ENCODE measurements at regions not wholly inside any gene's neighbourhood (a gene's known extent, or its start where the extent isn't known, plus 50 kb on each side); places are given as distances from the start of the nearest gene placed in this dataset.

DNA sequence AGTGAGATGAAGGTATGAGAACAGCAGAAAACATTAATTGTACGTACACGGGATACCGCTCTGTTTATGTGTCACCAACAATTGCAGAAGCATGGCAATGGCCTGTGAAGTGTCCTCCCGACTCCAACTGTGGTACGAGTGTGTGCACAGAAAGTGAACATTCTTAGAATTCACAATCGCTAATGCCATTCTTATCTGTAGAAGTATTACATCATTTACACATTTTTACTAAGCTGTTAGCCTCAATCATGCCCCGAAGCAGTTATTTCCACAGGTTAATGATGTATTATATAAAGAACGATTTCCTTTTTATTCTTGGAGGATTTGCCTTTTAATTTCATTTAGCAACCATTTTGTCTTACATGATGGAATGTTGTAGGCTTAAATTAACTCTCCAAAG lies 103.4 kb downstream of the EVX1 start:
- TF ChIP-seq, protein P1, sequence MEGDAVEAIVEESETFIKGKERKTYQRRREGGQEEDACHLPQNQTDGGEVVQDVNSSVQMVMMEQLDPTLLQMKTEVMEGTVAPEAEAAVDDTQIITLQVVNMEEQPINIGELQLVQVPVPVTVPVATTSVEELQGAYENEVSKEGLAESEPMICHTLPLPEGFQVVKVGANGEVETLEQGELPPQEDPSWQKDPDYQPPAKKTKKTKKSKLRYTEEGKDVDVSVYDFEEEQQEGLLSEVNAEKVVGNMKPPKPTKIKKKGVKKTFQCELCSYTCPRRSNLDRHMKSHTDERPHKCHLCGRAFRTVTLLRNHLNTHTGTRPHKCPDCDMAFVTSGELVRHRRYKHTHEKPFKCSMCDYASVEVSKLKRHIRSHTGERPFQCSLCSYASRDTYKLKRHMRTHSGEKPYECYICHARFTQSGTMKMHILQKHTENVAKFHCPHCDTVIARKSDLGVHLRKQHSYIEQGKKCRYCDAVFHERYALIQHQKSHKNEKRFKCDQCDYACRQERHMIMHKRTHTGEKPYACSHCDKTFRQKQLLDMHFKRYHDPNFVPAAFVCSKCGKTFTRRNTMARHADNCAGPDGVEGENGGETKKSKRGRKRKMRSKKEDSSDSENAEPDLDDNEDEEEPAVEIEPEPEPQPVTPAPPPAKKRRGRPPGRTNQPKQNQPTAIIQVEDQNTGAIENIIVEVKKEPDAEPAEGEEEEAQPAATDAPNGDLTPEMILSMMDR (IDR thresholded peaks at IDR 0.05) = no peak
- no peak for TF ChIP-seq POLR2A (IDR thresholded peaks at IDR 0.05)

All from adrenal gland (tissue), 5 donors.